Suppressor macrophage treated with lipopolysaccharide for 4 hours (primary cell): ENCODE measurements at regions not wholly inside any gene's neighbourhood (a gene's known extent, or its start where the extent isn't known, plus 50 kb on each side); places are given as distances from the start of the nearest gene placed in this dataset.
"Not testable (repeated sequence)": the region's sequence is repeated elsewhere in the genome, so short reads cannot be mapped to it uniquely, and the experiment has no call there.

Experiments
- DNase-seq: peaks from one replicate; pipeline ENCODE4 v3.0.0-alpha.2; 2020

- DNase-seq = no peak
These were observed 209.8 kb upstream of the MYO3A start for GRCh38 chr10:25724241-25724640.

GRCh38 chr10:25725917-25726716 lies 207.9 kb upstream of the MYO3A start:
- DNase-seq = peak; percentile 78

GRCh38 chr10:25738776-25739175 lies 195.3 kb upstream of the MYO3A start:
- no peak for DNase-seq

- no peak for DNase-seq
These were observed 190.2 kb upstream of the MYO3A start for GRCh38 chr10:25743832-25744231.

GRCh38 chr10:25744574-25744973 lies 189.5 kb upstream of the MYO3A start:
- no peak for DNase-seq

GRCh38 chr10:25745976-25746375 lies 188.1 kb upstream of the MYO3A start:
- no peak for DNase-seq

GRCh38 chr10:25747084-25747483 lies 186.9 kb upstream of the MYO3A start:
- peak; percentile 9 for DNase-seq

GRCh38 chr10:25748509-25748908 lies 185.5 kb upstream of the MYO3A start:
- no peak for DNase-seq

- DNase-seq = peak; percentile 93
These were observed 180.3 kb upstream of the MYO3A start for GRCh38 chr10:25753776-25754175.

GRCh38 chr10:25755874-25756273 lies 178.2 kb upstream of the MYO3A start:
- DNase-seq = not testable (repeated sequence)

- no peak for DNase-seq
These were observed 177.2 kb upstream of the MYO3A start for GRCh38 chr10:25756784-25757183.

- peak; percentile 56 for DNase-seq
These were observed 176.0 kb upstream of the MYO3A start for GRCh38 chr10:25758041-25758457.

- DNase-seq = no peak
These were observed 175.5 kb upstream of the MYO3A start for GRCh38 chr10:25758511-25758910.

GRCh38 chr10:25761937-25762336 lies 172.1 kb upstream of the MYO3A start:
- DNase-seq = no peak

GRCh38 chr10:25766213-25766612 lies 167.8 kb upstream of the MYO3A start:
- no peak for DNase-seq

GRCh38 chr10:25766687-25767221 lies 167.3 kb upstream of the MYO3A start:
- no peak for DNase-seq

- DNase-seq = no peak
These were observed 165.9 kb upstream of the MYO3A start for GRCh38 chr10:25768167-25768566.

GRCh38 chr10:25778646-25779045 lies 155.4 kb upstream of the MYO3A start:
- DNase-seq = no peak

GRCh38 chr10:25786161-25786560 lies 147.9 kb upstream of the MYO3A start:
- no peak for DNase-seq

GRCh38 chr10:25786899-25787298 lies 147.1 kb upstream of the MYO3A start:
- DNase-seq = no peak

GRCh38 chr10:25797888-25798429 lies 136.1 kb upstream of the MYO3A start:
- no peak for DNase-seq

GRCh38 chr10:25804505-25804904 lies 129.5 kb upstream of the MYO3A start:
- DNase-seq = no peak

GRCh38 chr10:25805986-25806385 lies 128.0 kb upstream of the MYO3A start:
- DNase-seq = no peak

- DNase-seq = no peak
These were observed 125.7 kb upstream of the MYO3A start for GRCh38 chr10:25808372-25808771.
